HL-60 (cell line): ENCODE measurements at regions not wholly inside any gene's neighbourhood (a gene's known extent, or its start where the extent isn't known, plus 50 kb on each side); places are given as distances from the start of the nearest gene placed in this dataset.

Experiments used
- GABPA ChIP-seq: IDR thresholded peaks from 2 replicates; pipeline ENCODE4 v1.6.1; 2012; ENCODE audit warnings: low read depth
- POLR2AphosphoS5 ChIP-seq: IDR thresholded peaks from 2 replicates; pipeline ENCODE4 v1.6.1; 2012; ENCODE audit warnings: low read depth
- SPI1 ChIP-seq: IDR thresholded peaks from 2 replicates; pipeline ENCODE4 v1.6.1; 2012; ENCODE audit warnings: low read depth, mild to moderate bottlenecking, borderline replicate concordance
- TF ChIP-seq, protein P1 (sequence below): IDR thresholded peaks from one replicate; pipeline ENCODE4 v1.5.1; 2011; ENCODE audit warnings: low read length, control low read depth, inconsistent platforms; ENCODE audit not compliant: insufficient read depth
- TF ChIP-seq, protein P2 (sequence below): IDR thresholded peaks from 2 replicates; pipeline ENCODE4 v1.6.1; 2012; ENCODE audit warnings: low read depth; ENCODE audit not compliant: insufficient replicate concordance

GRCh38 chr5:1706428-1706827 is 93.2 kb downstream of the MRPL36 start:
- TF ChIP-seq, protein P1, sequence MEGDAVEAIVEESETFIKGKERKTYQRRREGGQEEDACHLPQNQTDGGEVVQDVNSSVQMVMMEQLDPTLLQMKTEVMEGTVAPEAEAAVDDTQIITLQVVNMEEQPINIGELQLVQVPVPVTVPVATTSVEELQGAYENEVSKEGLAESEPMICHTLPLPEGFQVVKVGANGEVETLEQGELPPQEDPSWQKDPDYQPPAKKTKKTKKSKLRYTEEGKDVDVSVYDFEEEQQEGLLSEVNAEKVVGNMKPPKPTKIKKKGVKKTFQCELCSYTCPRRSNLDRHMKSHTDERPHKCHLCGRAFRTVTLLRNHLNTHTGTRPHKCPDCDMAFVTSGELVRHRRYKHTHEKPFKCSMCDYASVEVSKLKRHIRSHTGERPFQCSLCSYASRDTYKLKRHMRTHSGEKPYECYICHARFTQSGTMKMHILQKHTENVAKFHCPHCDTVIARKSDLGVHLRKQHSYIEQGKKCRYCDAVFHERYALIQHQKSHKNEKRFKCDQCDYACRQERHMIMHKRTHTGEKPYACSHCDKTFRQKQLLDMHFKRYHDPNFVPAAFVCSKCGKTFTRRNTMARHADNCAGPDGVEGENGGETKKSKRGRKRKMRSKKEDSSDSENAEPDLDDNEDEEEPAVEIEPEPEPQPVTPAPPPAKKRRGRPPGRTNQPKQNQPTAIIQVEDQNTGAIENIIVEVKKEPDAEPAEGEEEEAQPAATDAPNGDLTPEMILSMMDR = no peak
- TF ChIP-seq POLR2AphosphoS5 (no peak), SPI1 (no peak), GABPA (no peak)
- TF ChIP-seq, protein P2, sequence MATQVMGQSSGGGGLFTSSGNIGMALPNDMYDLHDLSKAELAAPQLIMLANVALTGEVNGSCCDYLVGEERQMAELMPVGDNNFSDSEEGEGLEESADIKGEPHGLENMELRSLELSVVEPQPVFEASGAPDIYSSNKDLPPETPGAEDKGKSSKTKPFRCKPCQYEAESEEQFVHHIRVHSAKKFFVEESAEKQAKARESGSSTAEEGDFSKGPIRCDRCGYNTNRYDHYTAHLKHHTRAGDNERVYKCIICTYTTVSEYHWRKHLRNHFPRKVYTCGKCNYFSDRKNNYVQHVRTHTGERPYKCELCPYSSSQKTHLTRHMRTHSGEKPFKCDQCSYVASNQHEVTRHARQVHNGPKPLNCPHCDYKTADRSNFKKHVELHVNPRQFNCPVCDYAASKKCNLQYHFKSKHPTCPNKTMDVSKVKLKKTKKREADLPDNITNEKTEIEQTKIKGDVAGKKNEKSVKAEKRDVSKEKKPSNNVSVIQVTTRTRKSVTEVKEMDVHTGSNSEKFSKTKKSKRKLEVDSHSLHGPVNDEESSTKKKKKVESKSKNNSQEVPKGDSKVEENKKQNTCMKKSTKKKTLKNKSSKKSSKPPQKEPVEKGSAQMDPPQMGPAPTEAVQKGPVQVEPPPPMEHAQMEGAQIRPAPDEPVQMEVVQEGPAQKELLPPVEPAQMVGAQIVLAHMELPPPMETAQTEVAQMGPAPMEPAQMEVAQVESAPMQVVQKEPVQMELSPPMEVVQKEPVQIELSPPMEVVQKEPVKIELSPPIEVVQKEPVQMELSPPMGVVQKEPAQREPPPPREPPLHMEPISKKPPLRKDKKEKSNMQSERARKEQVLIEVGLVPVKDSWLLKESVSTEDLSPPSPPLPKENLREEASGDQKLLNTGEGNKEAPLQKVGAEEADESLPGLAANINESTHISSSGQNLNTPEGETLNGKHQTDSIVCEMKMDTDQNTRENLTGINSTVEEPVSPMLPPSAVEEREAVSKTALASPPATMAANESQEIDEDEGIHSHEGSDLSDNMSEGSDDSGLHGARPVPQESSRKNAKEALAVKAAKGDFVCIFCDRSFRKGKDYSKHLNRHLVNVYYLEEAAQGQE = no peak
